GM10248 (cell line): ENCODE measurements at regions not wholly inside any gene's neighbourhood (a gene's known extent, or its start where the extent isn't known, plus 50 kb on each side); places are given as distances from the start of the nearest gene placed in this dataset.

Source experiments
- CTCF ChIA-PET: fragments of 300-600 bp; sonication (Branson Sonifier 250); formaldehyde crosslinking; extraction: SDS; loops from one replicate; lab custom pipeline; 2021; ENCODE audit warnings: antibody characterized with exemption; lab: Yijun Ruan, JAX
- POLR2A ChIA-PET: fragments of 350-650 bp; sonication (Branson Sonifier 250); formaldehyde crosslinking; extraction: SDS; loops from one replicate; lab custom pipeline; 2020; ENCODE audit warnings: antibody characterized with exemption; lab: Yijun Ruan, JAX
- DNase-seq: peaks from one replicate; pipeline ENCODE4 v3.0.0; 2012; ENCODE audit errors: extremely low spot score
- TF ChIP-seq, protein P1 (sequence below): IDR thresholded peaks from 2 replicates; pipeline ENCODE4 v1.5.1; 2012; ENCODE audit warnings: mild to moderate bottlenecking, low read depth; ENCODE audit errors: extremely low read depth, missing control alignments, control extremely low read depth

DNA sequence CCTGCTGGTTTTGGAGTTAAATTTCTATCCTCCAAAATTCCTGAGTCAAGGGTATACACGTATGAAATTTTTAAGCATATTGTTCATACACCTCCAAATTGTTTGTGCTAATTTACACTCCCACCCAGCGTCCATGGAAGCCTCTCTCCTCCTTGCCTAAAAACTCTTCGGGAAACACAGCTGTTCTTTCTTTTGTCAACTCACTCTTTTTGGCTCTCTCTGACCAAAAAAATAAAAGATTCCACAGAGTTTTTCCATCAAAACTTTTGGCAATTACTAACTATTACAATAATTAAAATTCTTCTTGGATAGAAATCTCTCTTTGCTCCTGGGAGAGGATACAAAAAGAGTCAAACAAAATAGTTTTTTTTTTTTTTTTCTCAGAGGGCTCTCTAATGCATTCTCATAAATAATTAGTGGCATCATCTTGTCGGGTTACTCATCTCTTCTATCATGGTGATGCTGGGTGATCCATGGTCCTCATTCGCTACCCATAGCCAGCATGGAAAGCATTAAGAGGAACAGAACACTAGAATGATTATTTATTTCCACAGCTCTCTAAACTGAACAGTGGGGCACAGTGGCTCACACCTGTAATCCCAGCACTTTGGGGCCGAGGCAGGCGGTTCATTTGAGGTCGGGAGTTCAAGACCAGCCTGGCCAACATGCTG is 310.7 kb downstream of the SFMBT2 start:
- CTCF ChIA-PET: interaction anchor here (1.5 to 1.7 kb wide), 2 partner anchors 8 to 21 kb away, joined by 3 to 5 read pairs; no protein-coding TSS in a partner anchor
- DNase-seq: no peak
- POLR2A ChIA-PET: interaction anchor here (0.7 kb wide), 1 partner anchor 72 kb away, joined by 5 read pairs; no protein-coding TSS in a partner anchor
- TF ChIP-seq, protein P1, sequence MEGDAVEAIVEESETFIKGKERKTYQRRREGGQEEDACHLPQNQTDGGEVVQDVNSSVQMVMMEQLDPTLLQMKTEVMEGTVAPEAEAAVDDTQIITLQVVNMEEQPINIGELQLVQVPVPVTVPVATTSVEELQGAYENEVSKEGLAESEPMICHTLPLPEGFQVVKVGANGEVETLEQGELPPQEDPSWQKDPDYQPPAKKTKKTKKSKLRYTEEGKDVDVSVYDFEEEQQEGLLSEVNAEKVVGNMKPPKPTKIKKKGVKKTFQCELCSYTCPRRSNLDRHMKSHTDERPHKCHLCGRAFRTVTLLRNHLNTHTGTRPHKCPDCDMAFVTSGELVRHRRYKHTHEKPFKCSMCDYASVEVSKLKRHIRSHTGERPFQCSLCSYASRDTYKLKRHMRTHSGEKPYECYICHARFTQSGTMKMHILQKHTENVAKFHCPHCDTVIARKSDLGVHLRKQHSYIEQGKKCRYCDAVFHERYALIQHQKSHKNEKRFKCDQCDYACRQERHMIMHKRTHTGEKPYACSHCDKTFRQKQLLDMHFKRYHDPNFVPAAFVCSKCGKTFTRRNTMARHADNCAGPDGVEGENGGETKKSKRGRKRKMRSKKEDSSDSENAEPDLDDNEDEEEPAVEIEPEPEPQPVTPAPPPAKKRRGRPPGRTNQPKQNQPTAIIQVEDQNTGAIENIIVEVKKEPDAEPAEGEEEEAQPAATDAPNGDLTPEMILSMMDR: no peak

DNA sequence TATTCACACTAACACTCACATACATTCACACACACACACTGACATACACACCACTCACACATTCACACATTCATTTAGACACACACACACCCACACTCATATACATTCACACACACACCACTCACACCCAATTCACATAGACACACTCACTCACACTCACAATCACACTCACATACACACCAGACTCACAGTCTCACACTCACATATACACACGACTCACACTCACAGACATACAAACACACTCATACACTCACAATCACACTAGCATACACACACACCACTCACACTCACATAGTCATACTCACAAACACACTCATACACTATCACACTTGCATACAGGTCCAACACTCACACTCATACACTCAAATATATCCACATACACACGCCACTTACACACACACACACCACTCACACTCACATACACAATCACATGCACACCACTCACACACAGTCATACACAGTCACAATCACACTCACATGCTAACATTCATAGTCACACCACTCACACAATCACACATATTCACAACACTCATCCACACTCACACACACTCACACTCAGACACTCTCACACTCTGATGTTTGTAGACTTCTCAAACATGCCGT is 312.6 kb downstream of the SFMBT2 start:
- TF ChIP-seq, protein P1: no peak
- CTCF ChIA-PET: interaction anchor here (1.5 kb wide), 1 partner anchor 23 kb away, joined by 3 read pairs; no protein-coding TSS in a partner anchor
- DNase-seq: no peak
- POLR2A ChIA-PET: no interaction called here

DNA sequence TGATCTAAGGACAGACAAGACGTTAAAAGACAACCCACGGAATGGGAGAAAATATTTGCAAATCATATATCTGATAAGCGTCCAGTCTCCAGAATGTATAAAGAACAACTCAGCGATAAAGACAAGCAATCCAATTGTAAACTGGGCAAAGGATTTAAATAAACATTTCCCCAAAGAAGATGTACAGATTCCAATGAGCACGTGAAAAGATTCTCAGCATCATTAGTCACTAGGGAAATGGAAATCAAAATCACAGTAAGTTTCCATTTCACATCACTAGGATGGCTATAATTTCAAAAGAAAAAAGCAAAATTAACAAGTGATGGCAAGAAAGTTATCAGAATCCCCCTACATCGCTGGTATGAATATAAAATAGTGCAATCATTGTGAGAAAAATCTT is 316.1 kb downstream of the SFMBT2 start:
- ChIA-PET CTCF (no interaction called here), POLR2A (no interaction called here)
- no peak for DNase-seq
- TF ChIP-seq, protein P1: no peak

DNA sequence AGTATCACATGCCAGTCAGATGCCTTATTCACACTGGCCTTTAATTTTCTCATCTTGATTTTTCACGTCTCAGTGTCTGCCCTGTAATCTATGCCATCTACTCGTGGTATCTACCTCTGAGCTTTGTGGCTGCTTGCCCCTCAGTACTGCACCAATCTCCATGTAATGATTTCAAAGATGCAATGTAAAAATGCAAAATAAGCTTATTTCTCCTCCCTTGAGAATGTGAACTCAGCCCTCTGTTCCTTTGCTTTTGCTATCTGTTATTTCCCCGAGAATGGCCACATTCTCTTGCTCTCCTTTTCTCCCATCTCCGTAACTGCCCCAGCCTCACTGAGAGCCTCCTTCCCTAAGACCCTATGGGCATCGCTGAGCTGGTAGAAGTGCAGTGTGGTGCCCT is 317.5 kb downstream of the SFMBT2 start:
- CTCF ChIA-PET: interaction anchor here (1.0 to 2.3 kb wide), 4 partner anchors 10 to 28 kb away, joined by 4 to 7 read pairs (median 4); no protein-coding TSS in a partner anchor
- POLR2A ChIA-PET: no interaction called here
- TF ChIP-seq, protein P1: no peak
- DNase-seq: no peak

DNA sequence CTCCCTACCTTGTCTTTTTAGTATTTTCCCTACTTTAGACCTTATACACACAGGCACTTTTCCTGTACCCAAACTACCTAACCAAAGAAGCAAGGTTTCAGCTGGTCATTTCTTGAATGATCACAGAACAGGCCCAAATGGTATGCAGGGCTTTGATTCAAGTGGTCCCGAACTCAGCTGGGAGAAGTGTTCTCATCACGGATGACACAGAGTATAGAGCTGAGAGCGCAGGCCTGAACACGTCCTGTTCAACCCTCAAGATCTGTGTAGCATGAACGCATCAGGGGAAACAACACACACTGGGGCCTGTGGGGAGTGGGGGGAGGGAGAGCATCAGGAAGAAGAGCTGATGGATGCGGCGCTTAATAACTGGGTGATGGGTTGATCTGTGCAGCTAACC is 318.2 kb downstream of the SFMBT2 start:
- ChIA-PET CTCF (interaction anchor here (1.1 to 2.3 kb wide), 4 partner anchors 9 to 29 kb away, joined by 4 to 7 read pairs (median 5); no protein-coding TSS in a partner anchor), POLR2A (no interaction called here)

DNA sequence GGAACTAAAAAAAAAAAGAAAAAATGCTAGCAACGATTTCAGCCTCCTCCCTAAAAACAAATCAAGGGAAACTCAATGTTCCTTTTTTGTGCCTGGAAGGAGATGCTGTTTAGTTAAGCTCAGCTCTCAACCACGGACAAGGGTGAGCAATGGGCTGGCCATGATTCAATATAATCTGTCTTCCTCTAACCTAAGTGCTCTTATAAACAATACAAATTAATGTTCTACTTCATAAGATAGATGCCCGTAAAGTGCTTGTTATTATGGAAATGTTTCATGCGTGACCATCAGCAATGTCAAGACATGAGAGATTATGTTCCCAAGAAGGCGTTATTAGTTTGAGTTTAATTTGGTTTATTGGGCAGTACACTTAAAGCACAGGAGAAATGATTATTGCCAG is 320.3 kb downstream of the SFMBT2 start:
- TF ChIP-seq, protein P1: no peak
- POLR2A ChIA-PET: no interaction called here
- DNase-seq: no peak
- CTCF ChIA-PET: interaction anchor here (1.3 to 1.4 kb wide), 2 partner anchors 29 to 36 kb away, joined by 3 read pairs; no protein-coding TSS in a partner anchor

More for the DNA sequence above, 318.2 kb downstream of the SFMBT2 start:
- DNase-seq: no peak
- TF ChIP-seq, protein P1: no peak
